Omental fat pad (tissue), 3 donors: ENCODE measurements at regions not wholly inside any gene's neighbourhood (a gene's known extent, or its start where the extent isn't known, plus 50 kb on each side); places are given as distances from the start of the nearest gene placed in this dataset.

ENCODE experiments used
- ATAC-seq: fragments of 150-250 bp; one replicate; pipeline ENCODE4 v1.9.1; 2016; ENCODE audit warnings: mild to moderate bottlenecking, moderate library complexity; ENCODE audit not compliant: low FRiP score
- DNase-seq: peaks from one replicate; pipeline ENCODE4 v3.0.0-alpha.2; 2019; ENCODE audit warnings: low spot score
- CTCF ChIP-seq, 3 donors: fragments of 450-650 bp; IDR thresholded peaks; one replicate each; pipeline ENCODE4 v1.5.1; 2016 to 2017; ENCODE audit warnings: antibody characterized with exemption in 3 of 3, mild to moderate bottlenecking in 3 of 3, moderate library complexity in 2 of 3

DNA sequence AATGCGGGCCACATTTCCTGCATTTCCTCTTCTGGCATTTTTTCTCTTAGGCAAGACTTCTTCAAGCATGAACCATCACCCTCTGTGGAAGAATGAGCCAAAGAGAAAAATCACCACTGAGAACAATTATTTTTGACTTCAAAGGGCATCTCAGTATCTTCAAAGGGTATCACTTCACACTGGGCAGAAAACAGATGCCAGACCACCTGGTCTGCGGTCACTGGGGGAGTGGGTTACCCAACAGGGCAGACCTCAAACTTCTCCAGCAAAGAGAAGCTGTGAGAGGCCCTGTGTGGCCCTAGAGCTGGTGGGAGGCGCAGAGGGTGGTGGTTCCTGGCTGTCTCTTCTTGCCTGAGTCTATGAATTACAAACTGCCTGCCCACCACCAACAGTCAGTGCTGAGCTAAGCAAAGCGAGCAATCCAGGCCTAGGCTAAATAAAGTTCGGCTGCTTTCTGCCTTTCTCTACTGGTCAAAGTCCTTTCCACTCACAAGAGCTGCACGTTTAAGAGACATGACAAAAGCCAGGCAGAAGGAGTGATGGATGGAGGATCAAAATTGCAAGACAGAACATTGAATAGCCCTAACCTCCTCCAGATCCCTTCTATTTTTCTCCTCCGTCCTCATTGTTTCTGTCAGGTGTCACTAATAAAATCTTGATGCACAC lies 602.7 kb upstream of the CDH5 start:
- no peak for TF ChIP-seq CTCF (IDR thresholded peaks at IDR 0.05)
- no peak for DNase-seq

DNA sequence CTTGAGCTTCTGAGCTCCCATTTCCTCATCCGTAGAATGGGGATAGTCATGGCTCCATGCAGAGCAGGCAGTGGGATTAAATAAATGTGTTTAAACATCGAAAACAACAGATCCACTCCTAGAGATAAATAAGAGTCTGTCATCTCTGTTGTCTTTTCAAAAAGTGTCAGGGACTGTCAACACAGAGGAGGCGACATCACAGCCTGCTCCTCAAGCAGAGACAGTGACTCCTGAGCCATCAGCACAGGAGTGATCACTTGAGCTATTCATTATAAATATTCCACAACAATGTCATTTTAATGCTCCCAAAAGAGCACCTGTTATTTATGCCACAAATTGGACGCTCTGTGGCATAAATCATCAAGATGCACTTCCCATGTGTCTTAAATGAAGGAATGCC lies 605.6 kb upstream of the CDH5 start:
- no peak for DNase-seq
- TF ChIP-seq CTCF (IDR thresholded peaks at IDR 0.05): no peak
- no peak for ATAC-seq

More for the DNA sequence above, 602.7 kb upstream of the CDH5 start:
- no peak for ATAC-seq

DNA sequence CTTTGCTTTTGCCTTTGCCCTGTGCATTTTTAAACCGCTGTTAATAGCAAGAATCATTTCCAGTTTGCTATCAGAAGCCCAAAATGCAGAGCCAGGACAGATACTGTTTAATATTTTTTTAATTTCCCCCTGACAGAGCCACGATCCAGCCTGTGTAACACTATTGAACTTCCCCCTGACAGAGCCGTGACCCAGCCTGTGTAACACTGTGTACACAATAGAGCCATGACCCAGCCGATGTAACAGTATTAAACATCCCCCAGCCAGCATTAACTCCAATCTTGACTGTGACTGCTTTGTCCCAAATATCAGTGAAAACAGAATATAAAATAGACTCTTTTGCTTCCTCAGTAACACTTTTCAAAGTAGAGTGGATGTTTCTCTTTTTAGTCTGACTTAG lies 607.9 kb upstream of the CDH5 start:
- DNase-seq (no peak), ATAC-seq (no peak)
- no peak for TF ChIP-seq CTCF (IDR thresholded peaks at IDR 0.05)

GRCh38 chr16:65757064-65757463 lies 609.4 kb upstream of the CDH5 start:
- ATAC-seq (no peak), DNase-seq (no peak)
- no peak for TF ChIP-seq CTCF (IDR thresholded peaks at IDR 0.05)

GRCh38 chr16:65756163-65756562 lies 610.3 kb upstream of the CDH5 start:
- ATAC-seq: no peak
- no peak for DNase-seq
- TF ChIP-seq CTCF (IDR thresholded peaks at IDR 0.05): no peak

- DNase-seq: no peak
- no peak for TF ChIP-seq CTCF (IDR thresholded peaks at IDR 0.05)
- no peak for ATAC-seq
Observed at GRCh38 chr16:65754820-65755691, 611.4 kb upstream of the CDH5 start.

- DNase-seq (no peak), ATAC-seq (no peak)
- no peak for TF ChIP-seq CTCF (IDR thresholded peaks at IDR 0.05)
Observed at GRCh38 chr16:65752522-65752844, 614.0 kb upstream of the CDH5 start.
